Forelimb muscle (tissue), 1 donor: ENCODE measurements at regions not wholly inside any gene's neighbourhood (a gene's known extent, or its start where the extent isn't known, plus 50 kb on each side); places are given as distances from the start of the nearest gene placed in this dataset.
A peak's percentile ranks its signal among the peaks of the same experiment; 100 is the strongest.

ENCODE experiments used
- DNase-seq: peaks from one replicate; pipeline ENCODE4 v3.0.0-alpha.2; 2013; ENCODE audit warnings: low read depth

DNA sequence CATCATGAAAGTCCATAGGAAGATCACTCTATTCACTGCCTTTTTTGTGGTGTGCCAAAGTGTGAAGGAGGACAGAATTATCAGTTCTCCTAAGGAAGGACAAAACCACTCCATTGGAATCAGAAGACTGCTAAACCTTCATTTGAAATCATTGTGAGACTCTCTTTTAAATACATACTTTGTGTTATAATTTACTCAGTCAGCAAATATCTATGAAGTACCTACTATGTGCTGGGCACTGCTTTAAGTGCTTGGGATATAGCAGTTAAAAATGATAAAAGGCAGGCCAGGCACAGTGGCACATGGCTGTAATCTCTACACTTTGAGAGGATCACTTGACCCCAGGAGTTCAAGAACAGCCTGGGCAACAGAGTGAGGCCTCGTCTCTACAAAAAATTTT is 692.3 kb downstream of the DSC3 start:
- DNase-seq = no peak

DNA sequence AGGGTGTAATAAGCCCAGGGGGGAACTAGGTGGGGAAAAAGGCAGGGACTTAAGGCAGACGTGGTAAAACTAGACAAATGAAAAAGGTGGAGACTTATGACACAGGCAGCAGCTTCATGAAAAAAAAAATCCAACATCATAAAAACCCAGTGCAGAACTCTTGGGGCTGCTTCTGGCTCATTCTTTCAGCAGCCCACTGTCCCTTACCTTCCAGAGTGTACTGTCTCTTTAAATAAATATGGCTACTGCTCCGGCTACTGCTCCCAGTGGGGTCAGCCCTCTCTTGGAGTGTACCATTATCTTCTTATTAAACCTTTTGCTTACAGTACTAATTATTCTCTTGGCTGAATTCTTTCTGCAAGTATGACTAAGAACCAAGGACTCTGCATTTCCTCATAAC is 699.5 kb downstream of the DSC3 start:
- DNase-seq = no peak

DNA sequence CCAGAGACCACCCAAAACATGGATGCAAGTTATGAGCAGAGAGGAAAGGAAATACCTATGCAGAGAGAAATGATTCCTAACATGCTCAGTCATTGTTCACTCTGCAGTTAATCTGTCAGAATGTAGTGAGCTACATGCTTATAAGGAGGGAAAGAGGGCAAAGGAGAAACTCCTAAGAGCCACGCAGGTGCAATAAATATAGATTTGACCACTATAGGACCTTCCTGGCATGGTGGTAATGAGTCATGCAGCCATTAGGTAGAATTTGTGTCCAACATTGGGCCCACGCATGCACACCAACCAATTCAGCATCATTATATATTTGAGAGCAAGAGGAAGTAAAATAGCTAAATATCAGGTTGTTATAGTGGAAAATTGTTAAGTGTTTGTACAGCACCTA is 699.9 kb downstream of the DSC3 start:
- DNase-seq = no peak

DNA sequence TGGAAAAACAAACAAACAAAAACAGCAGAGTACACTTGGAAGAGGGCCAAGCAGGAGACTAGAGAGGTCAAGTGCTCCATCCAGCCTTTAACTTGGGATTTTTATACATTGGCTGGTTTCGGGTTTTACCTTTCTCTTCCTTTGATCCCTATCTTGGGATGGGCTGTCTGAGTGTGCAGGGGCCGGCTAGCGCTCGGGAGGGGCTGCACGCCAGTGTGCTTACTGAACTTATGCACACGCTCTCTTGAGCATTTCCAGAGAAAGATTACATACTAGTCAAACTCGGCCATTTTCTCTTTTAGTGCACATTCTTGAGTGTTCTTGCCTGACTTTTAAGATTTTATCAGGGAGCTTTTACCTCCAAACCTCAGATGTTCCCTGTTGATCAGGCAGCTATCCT is 707.8 kb downstream of the DSC3 start:
- no peak for DNase-seq

DNA sequence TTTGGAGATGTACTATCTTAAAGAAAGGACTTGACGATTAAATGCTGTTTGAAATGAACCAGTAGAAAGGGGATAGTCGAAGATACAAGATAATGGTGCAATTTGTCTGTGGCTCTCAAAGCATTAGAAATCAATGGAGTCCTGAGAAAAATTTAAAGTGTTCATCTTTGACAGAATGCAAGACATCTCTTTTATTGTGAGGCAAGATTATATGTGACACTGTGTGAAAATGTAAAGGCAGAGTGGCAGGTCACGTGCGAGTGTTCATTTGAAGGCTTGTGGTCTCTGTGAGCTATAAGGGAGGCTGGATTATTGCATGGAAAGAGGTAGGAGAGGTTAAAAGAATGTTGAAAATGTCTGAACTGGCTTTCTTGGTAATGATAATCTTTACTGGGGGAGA is 709.2 kb downstream of the DSC3 start:
- no peak for DNase-seq

DNA sequence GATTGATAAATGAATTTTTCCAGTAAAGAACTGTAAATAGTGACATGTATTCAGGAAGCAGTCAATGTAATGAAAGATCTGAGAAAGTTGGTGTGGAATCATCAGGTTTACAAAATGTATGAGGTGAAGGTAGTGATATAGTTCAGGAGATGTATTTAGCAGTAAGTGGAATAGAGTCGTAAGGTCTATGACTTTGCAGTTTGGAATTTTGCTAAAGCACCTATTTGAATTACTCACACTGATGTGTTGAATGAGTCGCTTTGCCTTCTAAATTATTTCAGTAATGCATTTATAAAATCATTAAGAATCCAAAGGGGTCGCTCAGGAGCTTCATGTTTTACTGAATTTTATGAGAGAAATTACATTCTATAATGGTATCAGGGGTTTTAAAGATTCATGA is 713.7 kb downstream of the DSC3 start:
- no peak for DNase-seq

DNA sequence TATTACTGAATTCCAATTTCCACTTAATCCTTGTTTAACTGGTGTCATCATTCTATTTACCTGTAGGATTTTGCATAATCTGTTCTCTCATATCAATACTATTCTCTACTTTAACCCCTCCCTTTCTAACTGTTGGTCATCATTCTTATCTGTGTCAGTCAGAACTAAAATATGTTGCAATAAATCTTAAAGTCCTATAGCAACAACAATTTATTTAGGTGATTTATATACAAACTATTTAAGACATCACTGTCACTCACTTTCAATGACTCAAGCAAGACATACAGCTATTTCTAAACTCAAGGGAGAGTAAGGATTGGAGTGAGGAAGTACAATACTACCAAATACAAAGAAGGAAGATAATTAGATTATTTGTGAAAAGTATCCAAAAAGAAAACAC is 740.4 kb downstream of the DSC3 start:
- DNase-seq = no peak

DNA sequence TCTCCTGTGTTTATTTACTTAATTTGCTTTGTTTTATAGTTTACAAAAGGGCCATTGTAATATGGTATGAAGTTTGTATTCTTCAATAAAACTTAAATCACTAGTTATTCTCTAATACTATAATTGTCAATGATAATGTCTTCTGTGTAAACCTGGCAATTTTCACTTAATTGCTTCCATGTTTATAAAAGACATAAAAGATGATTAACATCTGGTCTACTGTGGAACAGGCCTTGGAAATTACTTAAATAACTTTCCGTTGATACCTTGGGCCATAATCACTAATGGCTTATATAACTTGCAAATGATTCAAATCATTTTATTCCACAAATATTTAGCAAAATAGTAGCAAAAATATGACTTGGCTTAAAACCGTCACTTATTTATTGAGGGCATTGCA is 743.8 kb downstream of the DSC3 start:
- DNase-seq = no peak

DNA sequence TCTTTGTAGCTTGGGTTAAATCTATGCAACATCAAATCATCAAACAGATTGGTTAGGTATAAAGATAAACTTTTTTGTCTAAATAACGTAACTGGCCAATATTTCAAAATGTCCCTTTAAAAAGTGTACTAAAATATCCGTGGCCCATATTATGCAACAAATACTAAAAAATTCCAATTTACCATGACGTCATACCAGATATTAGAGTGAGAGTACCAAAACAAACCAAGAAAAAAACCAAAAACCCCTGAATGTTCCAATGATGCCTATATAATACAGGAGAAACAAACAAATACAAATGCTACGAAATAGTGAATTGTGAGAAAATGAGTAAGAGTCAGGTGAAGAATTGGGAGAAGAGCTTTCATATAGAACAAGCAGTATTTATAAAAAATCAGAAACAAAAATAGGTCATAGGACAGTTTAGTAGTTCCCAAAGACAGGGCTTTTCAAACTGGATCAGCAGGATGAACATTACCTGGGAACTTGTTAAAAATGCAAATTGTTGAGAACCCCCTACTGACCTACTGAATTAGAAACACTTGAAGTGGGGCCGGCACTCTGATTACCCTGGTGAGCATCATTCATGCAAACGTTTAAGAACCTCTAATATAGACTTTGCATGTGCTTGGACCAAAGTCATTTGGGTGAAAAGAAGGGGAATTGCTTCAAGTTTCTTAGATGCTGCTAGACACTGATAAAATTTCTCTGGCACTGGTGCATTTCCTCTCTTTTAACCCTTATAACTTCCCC is 753.7 kb downstream of the DSC3 start:
- no peak for DNase-seq

DNA sequence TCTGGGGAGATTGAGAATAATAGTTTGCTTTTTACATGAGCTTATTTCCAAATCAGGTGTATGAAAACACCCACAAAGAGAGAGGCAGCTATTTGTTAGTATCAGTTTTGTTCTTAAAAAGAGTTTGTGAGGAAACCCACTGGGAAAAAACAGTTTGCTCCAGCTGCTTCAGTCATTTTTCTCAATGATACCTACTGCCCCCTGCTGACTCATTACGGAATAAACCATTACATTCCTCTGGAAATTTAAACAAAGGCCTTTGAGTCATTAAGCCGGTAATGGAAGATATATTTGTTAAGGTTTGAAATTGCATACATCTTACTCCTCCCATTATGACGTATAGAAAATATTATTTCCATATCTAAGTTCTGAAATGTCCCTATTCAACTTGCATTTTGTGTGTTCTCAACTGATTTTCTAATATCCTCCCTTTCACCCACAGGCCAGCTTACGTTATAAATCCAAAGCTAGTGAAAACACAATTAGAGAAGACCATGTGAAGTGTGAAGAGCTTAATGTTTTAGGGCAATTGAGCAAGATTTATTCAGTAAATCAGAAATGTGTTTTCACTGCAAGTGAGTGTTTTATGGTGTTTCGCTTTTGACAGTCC is 761.6 kb downstream of the DSC3 start:
- DNase-seq = no peak

DNA sequence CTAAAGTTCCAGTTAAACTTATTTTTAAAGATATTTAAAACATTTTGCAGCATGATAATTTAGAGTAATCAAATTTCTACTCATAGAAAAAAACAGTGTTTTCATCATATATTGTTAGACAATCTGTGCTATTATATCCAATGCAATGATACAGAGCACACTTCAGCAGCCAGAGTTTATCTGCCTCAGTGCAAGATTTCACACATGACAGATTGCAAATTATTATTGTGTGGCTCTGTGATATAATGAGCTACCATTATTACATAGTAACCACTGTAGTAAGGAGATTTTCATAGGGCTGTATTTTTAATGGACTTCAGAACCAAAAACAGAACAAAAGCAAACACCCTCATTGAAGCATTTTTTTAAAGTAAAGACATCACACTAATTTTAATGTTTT is 762.4 kb downstream of the DSC3 start:
- DNase-seq = no peak

DNA sequence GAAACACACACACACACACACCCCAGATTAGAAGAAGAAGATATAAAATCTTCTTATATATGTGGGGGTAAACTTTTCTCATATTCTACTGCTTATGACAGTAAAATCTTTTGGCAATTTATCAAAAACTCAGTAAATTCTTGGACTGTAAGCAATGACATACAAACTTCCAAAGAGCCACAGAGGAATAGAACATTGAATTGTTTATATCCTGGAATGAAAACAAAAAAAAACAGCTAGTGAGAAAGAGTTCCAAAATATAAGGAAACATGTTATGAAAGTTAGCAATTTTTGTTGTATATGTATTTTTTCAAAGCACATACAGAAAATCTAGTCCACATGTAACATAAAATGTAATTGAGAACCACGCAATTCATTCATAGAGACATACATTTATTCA is 764.9 kb downstream of the DSC3 start:
- DNase-seq = no peak

DNA sequence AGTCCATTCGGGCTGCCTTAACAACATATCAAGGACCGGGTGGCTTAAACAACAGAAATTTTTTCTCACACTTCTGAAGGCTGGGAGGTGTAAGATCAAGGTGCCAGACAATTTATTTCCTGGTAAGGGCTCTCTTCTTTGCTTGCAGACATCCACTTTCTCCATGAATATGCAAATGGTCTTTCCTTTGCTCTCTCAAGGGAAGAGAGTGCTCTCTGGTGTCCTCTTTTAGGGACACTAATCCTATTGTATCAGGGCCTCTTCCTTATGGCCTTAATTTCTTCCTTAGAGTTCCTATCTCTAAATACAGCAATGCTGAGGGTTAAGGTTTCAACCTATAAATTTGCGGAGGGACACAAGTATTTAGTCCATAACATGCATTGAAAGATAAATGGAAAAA is 770.8 kb downstream of the DSC3 start:
- DNase-seq = no peak

DNA sequence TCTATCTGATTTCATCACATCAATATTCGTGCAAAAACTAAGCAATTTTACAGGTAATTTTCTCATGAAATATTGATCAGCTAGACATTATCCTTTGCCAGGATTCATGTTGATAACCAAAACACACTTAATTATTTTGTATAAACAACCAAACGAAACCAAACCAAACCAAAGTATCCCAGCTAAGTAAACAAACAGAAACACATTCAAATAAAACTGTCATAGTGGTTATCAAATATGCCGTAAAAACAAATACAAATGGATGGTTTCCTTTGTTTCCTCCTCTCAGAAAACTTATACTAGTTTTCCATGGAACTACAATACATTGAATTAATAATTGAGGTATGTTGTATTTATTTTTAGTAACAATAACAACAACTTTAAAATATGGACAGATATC is 777.4 kb downstream of the DSC3 start:
- no peak for DNase-seq

DNA sequence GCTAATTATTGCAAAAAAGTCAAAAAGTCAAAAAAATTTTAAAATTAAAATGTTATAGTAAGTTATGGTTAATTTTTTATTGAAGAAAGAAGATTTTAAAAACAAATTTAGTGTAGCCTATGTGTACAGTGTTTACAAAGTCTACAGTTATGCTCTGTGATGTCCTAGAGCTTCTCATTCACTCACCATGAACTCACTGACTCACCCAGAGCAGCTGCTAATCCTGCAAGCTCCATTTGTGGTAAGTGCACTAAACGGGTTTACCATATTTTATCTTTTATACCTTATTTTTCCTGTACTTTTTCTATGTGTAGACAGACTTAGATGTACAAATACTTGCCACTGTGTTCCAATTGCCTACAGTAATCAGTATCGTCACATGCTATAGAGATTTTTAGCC is 788.2 kb downstream of the DSC3 start:
- no peak for DNase-seq

DNA sequence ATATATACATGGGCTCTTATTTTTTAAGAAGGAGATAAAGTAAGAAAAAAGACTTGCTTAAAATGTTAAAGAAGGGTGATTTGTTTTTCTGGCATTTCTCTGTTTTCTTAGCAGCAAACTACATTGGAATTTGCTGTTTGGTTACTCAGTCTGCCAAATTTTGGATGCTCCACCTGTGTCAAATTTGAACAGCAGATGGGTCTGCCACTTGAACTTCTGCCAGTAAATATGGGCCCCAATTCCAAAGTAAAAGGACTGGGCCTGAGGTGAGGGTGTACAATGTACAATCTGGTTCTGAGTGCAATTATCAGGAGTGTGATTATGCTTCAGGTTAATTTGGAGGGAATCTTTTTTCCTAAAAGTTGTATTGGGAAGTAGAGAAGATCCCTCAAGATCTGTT is 794.5 kb downstream of the DSC3 start:
- no peak for DNase-seq

DNA sequence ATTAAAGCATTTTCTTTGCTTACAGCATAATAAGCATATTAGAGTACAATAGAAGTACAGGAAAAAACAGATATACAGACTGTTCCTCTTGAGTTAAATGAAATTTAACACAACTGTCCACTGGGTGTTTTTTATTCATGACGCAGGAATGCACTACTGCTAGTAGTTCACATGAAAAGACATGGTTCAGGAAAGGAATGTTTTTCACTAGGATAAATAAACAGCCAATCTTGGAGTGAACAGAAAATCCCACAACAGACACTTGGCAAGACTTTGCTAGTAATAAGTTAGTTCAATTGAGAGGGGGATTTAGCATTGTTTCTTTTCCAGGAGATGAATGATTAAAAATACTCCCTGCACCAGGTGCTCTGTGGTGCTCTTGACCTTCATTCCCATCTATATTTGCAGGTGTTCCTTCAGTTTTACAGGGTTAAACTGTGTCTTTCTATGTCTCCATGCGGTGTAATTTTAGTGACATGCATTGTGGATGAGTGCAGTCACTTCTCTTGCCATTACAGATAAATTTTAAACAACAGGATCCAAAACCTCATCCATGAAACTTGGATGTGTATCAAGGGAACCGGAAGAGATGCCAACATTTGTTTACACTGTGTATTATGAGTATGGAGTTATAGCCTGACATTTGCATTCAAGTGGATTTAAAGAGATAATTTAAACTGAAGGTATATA is 796.6 kb downstream of the DSC3 start:
- DNase-seq = peak; percentile 40

DNA sequence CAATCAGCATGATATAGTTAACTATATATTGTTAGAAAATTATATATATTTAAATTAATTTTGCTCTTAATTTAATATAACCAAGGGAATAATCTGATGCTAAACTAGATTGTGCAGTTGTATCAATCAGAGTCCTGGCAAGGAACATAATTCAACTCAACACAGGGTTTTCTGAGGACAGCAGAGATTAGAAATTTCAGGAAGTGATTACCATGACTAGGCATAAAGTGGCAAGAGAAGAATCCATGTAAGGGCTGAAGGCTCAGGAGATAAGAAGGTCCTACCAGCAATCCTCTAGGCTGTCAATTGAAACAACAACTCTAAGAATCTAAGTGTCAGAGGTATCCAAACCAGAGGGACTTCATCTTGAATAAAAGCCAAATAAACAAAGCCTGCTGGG is 807.8 kb downstream of the DSC3 start:
- DNase-seq = no peak

DNA sequence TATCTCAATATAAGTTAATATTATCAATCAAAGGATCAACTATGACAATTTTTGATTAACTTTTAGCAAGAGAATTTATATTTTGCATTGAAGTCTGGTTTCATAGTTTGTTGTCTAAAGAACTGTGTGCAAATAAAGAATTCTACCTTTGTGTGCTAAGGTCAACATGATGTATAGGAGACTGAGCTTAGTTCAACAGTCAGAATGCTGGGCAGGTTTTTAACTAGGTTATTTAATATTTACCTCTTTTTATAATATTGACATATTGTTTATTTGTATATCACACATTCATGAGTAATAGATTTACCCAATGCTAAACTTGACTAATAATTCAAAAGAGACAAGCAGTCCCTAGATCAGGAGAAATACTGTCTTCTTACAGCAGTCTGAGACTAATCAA is 831.4 kb downstream of the DSC3 start:
- no peak for DNase-seq

DNA sequence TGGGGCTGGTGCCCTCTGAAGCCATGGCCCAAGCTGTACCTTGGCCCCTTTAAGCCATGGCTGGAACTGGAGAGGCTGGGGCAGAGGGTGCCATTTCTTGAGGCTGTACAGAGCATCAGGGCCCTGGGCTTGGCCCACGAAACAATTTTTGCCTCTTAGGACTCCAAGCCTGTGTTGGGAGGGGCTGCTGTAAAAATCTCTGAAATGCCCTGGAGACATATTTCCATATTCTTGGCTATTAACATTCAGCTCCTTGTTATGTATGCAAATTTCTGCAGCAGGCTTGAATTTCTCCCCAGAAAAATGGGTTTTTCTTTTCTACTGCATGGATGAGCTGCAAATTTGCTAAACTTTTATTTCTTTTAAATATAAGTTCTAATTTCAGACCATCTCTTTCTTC is 834.0 kb downstream of the DSC3 start:
- no peak for DNase-seq

DNA sequence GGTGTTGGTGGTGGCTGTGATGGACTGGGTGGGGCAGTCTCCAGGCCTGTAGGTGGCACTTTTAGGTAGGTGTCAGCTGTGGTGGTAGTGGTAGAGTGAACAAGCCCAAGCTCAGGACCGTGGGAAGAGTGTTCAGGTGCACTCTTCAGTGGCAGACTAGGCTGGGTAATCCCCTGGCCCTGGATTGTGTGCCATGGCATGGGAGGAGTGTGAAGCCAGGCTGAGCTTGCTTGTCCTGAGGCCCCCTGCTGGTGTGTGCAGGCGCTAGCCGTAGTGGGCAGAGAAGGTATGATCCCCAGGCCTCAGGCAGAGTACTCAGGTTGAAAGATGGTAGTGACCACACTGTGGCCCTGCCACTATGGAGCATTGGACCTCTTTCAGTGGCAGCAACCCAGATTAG is 850.3 kb downstream of the DSC3 start:
- DNase-seq = no peak

DNA sequence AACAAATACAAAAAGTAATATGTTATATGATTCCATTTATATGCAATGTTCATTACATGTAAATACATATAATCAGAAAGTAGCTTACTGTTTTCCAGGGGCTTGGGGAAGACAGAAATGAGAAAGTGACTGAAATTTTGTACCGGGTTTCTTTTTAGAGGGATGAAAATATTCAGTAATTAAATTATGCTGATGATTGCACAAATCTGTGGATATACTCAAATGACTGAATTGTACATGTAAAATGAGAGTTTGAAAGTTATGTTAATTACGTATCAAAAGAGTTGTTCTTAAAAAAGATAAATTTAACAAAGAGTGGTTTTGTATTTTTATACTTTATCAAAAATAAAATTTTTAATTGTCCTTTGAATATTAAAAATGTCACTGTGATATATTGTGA is 856.3 kb downstream of the DSC3 start:
- no peak for DNase-seq

DNA sequence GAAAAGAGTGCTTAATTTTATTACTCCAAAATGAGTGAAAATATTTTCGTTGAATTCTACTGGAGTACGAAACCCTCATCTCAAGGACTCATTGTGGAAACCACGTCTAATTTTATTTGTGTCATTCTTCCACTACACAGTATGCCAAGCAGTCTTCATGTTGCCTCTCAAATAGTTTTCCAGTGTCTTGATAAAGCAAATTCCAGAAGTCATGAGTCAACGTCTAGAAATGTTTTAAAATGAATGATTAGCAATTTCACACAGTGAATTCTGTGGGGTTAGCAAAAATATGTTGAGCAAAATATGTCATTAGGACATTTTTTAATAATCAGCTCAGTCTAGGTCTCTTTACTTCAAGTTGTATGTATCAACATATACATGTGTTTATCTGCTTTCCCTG is 865.5 kb downstream of the DSC3 start:
- DNase-seq = no peak
